ENCODE measurements at regions not wholly inside any gene's neighbourhood (a gene's known extent, or its start where the extent isn't known, plus 50 kb on each side); places are given as distances from the start of the nearest gene placed in this dataset.

- ChIA-PET CTCF (no interaction called here), POLR2A (no interaction called here)
- H3K27me3 Mint-ChIP-seq = no peaks in the 10 kb centered on the region
- no peak overlapping the region for H3K27ac Mint-ChIP-seq
- Histone ChIP-seq H3K4me1 (ENCODE audit: control insufficient read depth in 2 of 2, insufficient read depth in 2 of 2, low read length in 2 of 2) (no peaks in the 10 kb centered on the region), H3K27ac (ENCODE audit: low read depth, low read length) (no peak overlapping the region), H3K9me3 (ENCODE audit: control insufficient read depth in 2 of 3, low read length in 3 of 3) (no peaks in the 10 kb centered on the region), H3K27me3 (ENCODE audit: control insufficient read depth in 2 of 2, insufficient read depth in 2 of 2, low read length in 2 of 2) (no peaks in the 10 kb centered on the region), H3K4me3 (ENCODE audit: low read length) (no peak overlapping the region), H3K36me3 (ENCODE audit: control insufficient read depth in 2 of 3, insufficient read depth in 3 of 3, low read length in 3 of 3) (no peaks in the 10 kb centered on the region)
- no peaks in the 10 kb centered on the region for H3K36me3 Mint-ChIP-seq
- intact Hi-C loops (cut with micrococcal nuclease) = no loop called here
- no peak for DNase-seq
- no peaks in the 10 kb centered on the region for H3K4me1 Mint-ChIP-seq
- ATAC-seq = no peak
- no peak overlapping the region for H3K4me3 Mint-ChIP-seq
- H3K9me3 Mint-ChIP-seq = peaks cover 0 to 10% (median 0%) of the 10 kb centered on the region in 11 donors
These were observed 741.3 kb downstream of the TLE1 start for GRCh38 chr9:80948066-80948465.

- H3K27me3 ChIP-seq (ENCODE audit: control insufficient read depth in 2 of 2, insufficient read depth in 2 of 2, low read length in 2 of 2) = no peaks in the 10 kb centered on the region
- H3K9me3 Mint-ChIP-seq = peaks cover 0 to 19% (median 0%) of the 10 kb centered on the region in 11 donors
- DNase-seq = no peak
- no peaks in the 10 kb centered on the region for H3K4me1 Mint-ChIP-seq
- no peaks in the 10 kb centered on the region for H3K4me1 ChIP-seq (ENCODE audit: control insufficient read depth in 2 of 2, insufficient read depth in 2 of 2, low read length in 2 of 2)
- H3K27ac ChIP-seq (ENCODE audit: low read depth, low read length) = no peak overlapping the region
- no peak for ATAC-seq
- no peaks in the 10 kb centered on the region for H3K36me3 Mint-ChIP-seq
- ChIA-PET POLR2A (no interaction called here), CTCF (no interaction called here)
- no peak overlapping the region for H3K27ac Mint-ChIP-seq
- H3K4me3 Mint-ChIP-seq = no peak overlapping the region
- intact Hi-C loops (cut with micrococcal nuclease) = no loop called here
- H3K27me3 Mint-ChIP-seq = no peaks in the 10 kb centered on the region
- H3K4me3 ChIP-seq (ENCODE audit: low read length) = no peak overlapping the region
- no peaks in the 10 kb centered on the region for H3K36me3 ChIP-seq (ENCODE audit: control insufficient read depth in 2 of 3, insufficient read depth in 3 of 3, low read length in 3 of 3)
- no peaks in the 10 kb centered on the region for H3K9me3 ChIP-seq (ENCODE audit: control insufficient read depth in 2 of 3, low read length in 3 of 3)
These were observed 742.7 kb downstream of the TLE1 start for GRCh38 chr9:80946496-80947170.

- Histone ChIP-seq H3K36me3 (ENCODE audit: control insufficient read depth in 2 of 3, insufficient read depth in 3 of 3, low read length in 3 of 3) (no peaks in the 10 kb centered on the region), H3K9me3 (ENCODE audit: control insufficient read depth in 2 of 3, low read length in 3 of 3) (no peaks in the 10 kb centered on the region), H3K4me1 (ENCODE audit: control insufficient read depth in 2 of 2, insufficient read depth in 2 of 2, low read length in 2 of 2) (no peaks in the 10 kb centered on the region), H3K27ac (ENCODE audit: low read depth, low read length) (no peak overlapping the region), H3K27me3 (ENCODE audit: control insufficient read depth in 2 of 2, insufficient read depth in 2 of 2, low read length in 2 of 2) (no peaks in the 10 kb centered on the region), H3K4me3 (ENCODE audit: low read length) (no peak overlapping the region)
- Mint-ChIP-seq H3K4me3 (no peak overlapping the region), H3K4me1 (no peaks in the 10 kb centered on the region), H3K9me3 (peaks cover 0 to 18% (median 2%) of the 10 kb centered on the region in 11 donors), H3K27me3 (no peaks in the 10 kb centered on the region), H3K36me3 (no peaks in the 10 kb centered on the region), H3K27ac (no peak overlapping the region)
- intact Hi-C loops (cut with micrococcal nuclease) = no loop called here
- no peak for ATAC-seq
- ChIA-PET POLR2A (no interaction called here), CTCF (no interaction called here)
- no peak for DNase-seq
These were observed 743.9 kb downstream of the TLE1 start for GRCh38 chr9:80945436-80945835.

- no peaks in the 10 kb centered on the region for H3K27me3 ChIP-seq (ENCODE audit: control insufficient read depth in 2 of 2, insufficient read depth in 2 of 2, low read length in 2 of 2)
- H3K36me3 ChIP-seq (ENCODE audit: control insufficient read depth in 2 of 3, insufficient read depth in 3 of 3, low read length in 3 of 3) = no peaks in the 10 kb centered on the region
- CTCF ChIA-PET = no interaction called here
- no peaks in the 10 kb centered on the region for H3K9me3 ChIP-seq (ENCODE audit: control insufficient read depth in 2 of 3, low read length in 3 of 3)
- DNase-seq (no peak), ATAC-seq (no peak)
- peaks cover 0 to 11% (median 4%) of the 10 kb centered on the region in 11 donors for H3K9me3 Mint-ChIP-seq
- no peaks in the 10 kb centered on the region for H3K27me3 Mint-ChIP-seq
- H3K4me3 Mint-ChIP-seq = no peak overlapping the region
- H3K4me3 ChIP-seq (ENCODE audit: low read length) = no peak overlapping the region
- H3K36me3 Mint-ChIP-seq = no peaks in the 10 kb centered on the region
- H3K4me1 Mint-ChIP-seq = no peaks in the 10 kb centered on the region
- H3K27ac Mint-ChIP-seq = no peak overlapping the region
- POLR2A ChIA-PET = no interaction called here
- intact Hi-C loops (cut with micrococcal nuclease) = no loop called here
- no peak overlapping the region for H3K27ac ChIP-seq (ENCODE audit: low read depth, low read length)
- no peaks in the 10 kb centered on the region for H3K4me1 ChIP-seq (ENCODE audit: control insufficient read depth in 2 of 2, insufficient read depth in 2 of 2, low read length in 2 of 2)
These were observed 751.7 kb downstream of the TLE1 start for GRCh38 chr9:80937645-80938044.

GRCh38 chr9:80934095-80934494 is 755.3 kb downstream of the TLE1 start:
- no peaks in the 10 kb centered on the region for H3K27me3 Mint-ChIP-seq

GRCh38 chr9:80932947-80933780 is 756.2 kb downstream of the TLE1 start:
- no peaks in the 10 kb centered on the region for H3K4me1 Mint-ChIP-seq
- no peak overlapping the region for H3K4me3 ChIP-seq (ENCODE audit: low read length)
- no peaks in the 10 kb centered on the region for H3K27me3 ChIP-seq (ENCODE audit: control insufficient read depth in 2 of 2, insufficient read depth in 2 of 2, low read length in 2 of 2)
- H3K27me3 Mint-ChIP-seq = no peaks in the 10 kb centered on the region
- H3K36me3 Mint-ChIP-seq = no peaks in the 10 kb centered on the region
- no peaks in the 10 kb centered on the region for H3K9me3 ChIP-seq (ENCODE audit: control insufficient read depth in 2 of 3, low read length in 3 of 3)
- intact Hi-C loops (cut with micrococcal nuclease) = no loop called here
- DNase-seq (no peak), ATAC-seq (no peak)
- H3K9me3 Mint-ChIP-seq = peaks cover 0 to 9% (median 1%) of the 10 kb centered on the region in 11 donors
- H3K36me3 ChIP-seq (ENCODE audit: control insufficient read depth in 2 of 3, insufficient read depth in 3 of 3, low read length in 3 of 3) = no peaks in the 10 kb centered on the region
- H3K4me1 ChIP-seq (ENCODE audit: control insufficient read depth in 2 of 2, insufficient read depth in 2 of 2, low read length in 2 of 2) = no peaks in the 10 kb centered on the region
- no peak overlapping the region for H3K4me3 Mint-ChIP-seq
- no peak overlapping the region for H3K27ac Mint-ChIP-seq
- ChIA-PET CTCF (no interaction called here), POLR2A (no interaction called here)
- no peak overlapping the region for H3K27ac ChIP-seq (ENCODE audit: low read depth, low read length)

More at GRCh38 chr9:80934095-80934494, 755.3 kb downstream of the TLE1 start:
- Histone ChIP-seq H3K9me3 (ENCODE audit: control insufficient read depth in 2 of 3, low read length in 3 of 3) (no peaks in the 10 kb centered on the region), H3K4me1 (ENCODE audit: control insufficient read depth in 2 of 2, insufficient read depth in 2 of 2, low read length in 2 of 2) (no peaks in the 10 kb centered on the region), H3K4me3 (ENCODE audit: low read length) (no peak overlapping the region), H3K27me3 (ENCODE audit: control insufficient read depth in 2 of 2, insufficient read depth in 2 of 2, low read length in 2 of 2) (no peaks in the 10 kb centered on the region), H3K27ac (ENCODE audit: low read depth, low read length) (no peak overlapping the region), H3K36me3 (ENCODE audit: control insufficient read depth in 2 of 3, insufficient read depth in 3 of 3, low read length in 3 of 3) (no peaks in the 10 kb centered on the region)
- Mint-ChIP-seq H3K4me3 (no peak overlapping the region), H3K4me1 (no peaks in the 10 kb centered on the region), H3K9me3 (peaks cover 0 to 9% (median 1%) of the 10 kb centered on the region in 11 donors), H3K27ac (no peak overlapping the region), H3K36me3 (no peaks in the 10 kb centered on the region)
- ChIA-PET CTCF (no interaction called here), POLR2A (no interaction called here)
- intact Hi-C loops (cut with micrococcal nuclease) = no loop called here
- ATAC-seq (no peak), DNase-seq (no peak)

- H3K4me3 Mint-ChIP-seq = no peak overlapping the region
- no peak overlapping the region for H3K27ac Mint-ChIP-seq
- H3K4me1 Mint-ChIP-seq = no peaks in the 10 kb centered on the region
- ChIA-PET CTCF (no interaction called here), POLR2A (no interaction called here)
- peaks cover 0 to 9% (median 1%) of the 10 kb centered on the region in 11 donors for H3K9me3 Mint-ChIP-seq
- Histone ChIP-seq H3K4me3 (ENCODE audit: low read length) (no peak overlapping the region), H3K4me1 (ENCODE audit: control insufficient read depth in 2 of 2, insufficient read depth in 2 of 2, low read length in 2 of 2) (no peaks in the 10 kb centered on the region), H3K36me3 (ENCODE audit: control insufficient read depth in 2 of 3, insufficient read depth in 3 of 3, low read length in 3 of 3) (no peaks in the 10 kb centered on the region), H3K9me3 (ENCODE audit: control insufficient read depth in 2 of 3, low read length in 3 of 3) (no peaks in the 10 kb centered on the region), H3K27me3 (ENCODE audit: control insufficient read depth in 2 of 2, insufficient read depth in 2 of 2, low read length in 2 of 2) (no peaks in the 10 kb centered on the region), H3K27ac (ENCODE audit: low read depth, low read length) (no peak overlapping the region)
- DNase-seq = no peak
- H3K27me3 Mint-ChIP-seq = no peaks in the 10 kb centered on the region
- no peak for ATAC-seq
- no peaks in the 10 kb centered on the region for H3K36me3 Mint-ChIP-seq
- intact Hi-C loops (cut with micrococcal nuclease) = no loop called here
These were observed 757.2 kb downstream of the TLE1 start for GRCh38 chr9:80932181-80932580.

All from naive thymus-derived CD4-positive, alpha-beta T cell (primary cell).